ENCODE measurements at regions not wholly inside any gene's neighbourhood (a gene's known extent, or its start where the extent isn't known, plus 50 kb on each side); places are given as distances from the start of the nearest gene placed in this dataset.
"Not testable (repeated sequence)": the region's sequence is repeated elsewhere in the genome, so short reads cannot be mapped to it uniquely, and the experiment has no call there.

DNA sequence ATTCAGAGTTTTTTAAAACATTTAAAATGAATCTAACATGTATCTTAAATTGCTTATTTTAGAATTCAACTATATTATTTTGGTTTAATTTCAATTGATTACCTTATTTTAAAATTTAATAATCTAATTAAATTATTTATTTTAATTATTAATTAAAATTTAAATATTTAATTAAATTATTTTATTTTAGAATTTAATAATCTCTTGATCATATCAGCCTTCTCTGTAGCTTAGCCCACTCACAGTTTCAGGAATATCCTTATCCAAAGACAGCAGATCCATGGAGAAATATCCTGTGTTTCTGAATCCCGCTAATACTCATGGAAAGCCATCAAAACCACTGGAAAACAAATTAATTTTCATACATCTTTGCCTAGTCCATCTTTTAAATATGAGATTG, 1669.2 kb downstream of the PCDH9 start:
- POLR2A ChIA-PET, result no interaction called here
- CTCF ChIA-PET, result no interaction called here

DNA sequence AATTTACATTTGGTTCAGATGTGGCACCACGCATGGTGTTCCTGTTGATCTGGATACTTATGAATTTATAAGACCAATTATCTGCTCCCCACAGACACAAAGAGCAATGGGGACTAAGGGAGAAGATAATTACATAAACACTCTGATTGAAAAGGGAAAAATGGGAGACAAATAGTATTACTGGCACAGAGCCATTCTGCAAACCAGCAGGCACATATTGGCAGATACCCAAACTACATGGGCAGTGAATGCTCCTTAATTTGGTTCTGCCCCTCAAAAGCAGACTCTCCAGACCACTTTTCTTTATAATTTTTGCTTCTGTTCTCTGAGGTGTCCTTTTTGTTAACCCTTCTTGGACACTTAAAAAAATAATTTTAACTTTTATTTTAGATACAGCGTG, 1674.2 kb downstream of the PCDH9 start:
- POLR2A ChIA-PET, result no interaction called here
- CTCF ChIA-PET, result no interaction called here

DNA sequence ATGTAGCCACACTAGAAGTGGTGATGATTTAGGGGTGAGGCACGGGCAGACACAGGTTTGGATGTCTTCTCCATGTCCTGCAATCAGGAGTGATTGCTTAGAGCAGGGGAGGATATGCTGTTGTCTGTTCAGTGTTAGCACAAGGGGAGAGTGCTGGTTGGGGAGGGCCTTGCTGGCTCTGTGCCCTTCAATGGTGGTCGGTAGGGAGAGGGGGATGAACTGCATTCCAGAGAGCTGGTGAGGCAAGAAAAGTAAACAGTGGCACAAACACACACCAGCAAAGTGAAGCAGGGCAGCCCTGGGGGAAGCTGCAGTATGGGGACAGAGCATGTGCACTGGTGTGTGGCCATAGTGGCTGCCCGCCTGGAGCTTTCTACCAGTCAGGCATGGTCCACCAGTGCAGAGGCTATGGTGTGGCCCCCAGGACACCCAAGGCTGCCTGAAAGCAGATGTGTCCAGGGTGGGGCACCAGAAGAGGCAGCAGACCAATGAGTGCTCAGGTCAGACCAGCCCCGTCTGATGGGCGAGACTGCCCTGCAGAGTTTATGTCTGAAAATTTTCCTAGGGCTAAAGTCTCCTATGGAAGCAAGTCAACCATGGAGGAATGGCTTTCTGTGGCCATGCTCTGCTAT, 1676.9 kb downstream of the PCDH9 start:
- CTCF ChIA-PET, result no interaction called here
- POLR2A ChIA-PET, result no interaction called here

DNA sequence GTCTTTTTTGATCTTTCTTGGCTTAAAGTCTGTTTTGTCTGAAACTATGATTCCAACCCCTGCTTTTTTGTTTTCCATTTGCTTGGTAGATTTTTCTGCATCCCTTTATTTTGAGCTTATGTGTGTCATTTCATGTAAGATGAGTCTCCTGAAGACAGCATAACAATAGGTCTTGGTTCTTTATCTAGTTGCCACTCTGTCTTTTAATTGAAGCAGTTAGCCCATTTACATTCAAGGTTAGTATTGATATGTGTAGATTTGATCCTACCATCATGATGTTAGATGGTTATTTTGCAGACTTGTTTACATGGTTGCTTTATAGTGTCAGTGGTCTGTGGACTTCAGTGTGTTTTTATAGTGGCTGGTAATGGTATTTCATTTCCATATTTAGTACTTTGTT, 1678.9 kb downstream of the PCDH9 start:
- ChIA-PET CTCF (no interaction called here), POLR2A (no interaction called here)

DNA sequence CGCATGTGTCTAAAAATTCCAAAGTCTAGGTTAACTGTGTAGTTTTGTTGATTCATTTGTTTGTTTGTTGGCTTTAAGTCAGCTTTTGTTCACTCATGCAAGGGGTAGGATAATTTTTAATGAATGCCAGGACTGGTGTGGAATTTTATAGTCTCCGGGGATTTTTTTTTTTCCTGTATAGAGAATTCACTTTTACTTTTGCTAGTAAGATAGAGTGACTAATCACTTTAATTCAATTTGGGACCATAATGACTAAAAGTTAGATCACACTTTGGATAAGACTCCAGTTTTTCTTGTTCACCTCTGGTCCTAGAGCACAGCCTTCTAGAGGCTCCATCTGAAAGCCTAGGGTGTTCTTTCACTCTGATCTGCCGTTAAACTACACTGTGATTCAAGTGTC, 1690.0 kb downstream of the PCDH9 start:
- POLR2A ChIA-PET, result no interaction called here
- CTCF ChIA-PET, result no interaction called here

DNA sequence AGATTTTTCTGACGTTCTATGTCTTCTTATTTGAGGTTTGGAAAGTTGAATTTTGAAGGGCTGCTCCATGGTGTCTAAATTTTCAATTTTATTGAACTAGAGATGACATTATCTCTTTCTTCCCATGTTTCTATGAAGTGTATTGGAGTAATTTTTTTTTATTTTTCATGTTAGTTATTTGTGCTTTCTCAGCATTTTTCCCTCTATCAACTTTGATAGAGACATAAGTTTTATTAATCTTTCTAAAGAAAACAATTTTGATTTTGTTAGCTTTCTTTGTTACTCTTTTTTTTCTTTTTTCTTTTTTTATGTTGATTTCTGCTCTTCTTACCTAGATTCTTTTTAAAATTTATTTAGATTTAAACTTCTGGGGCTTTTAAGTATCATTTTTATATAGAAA, 1694.8 kb downstream of the PCDH9 start:
- ChIA-PET POLR2A (no interaction called here), CTCF (no interaction called here)

DNA sequence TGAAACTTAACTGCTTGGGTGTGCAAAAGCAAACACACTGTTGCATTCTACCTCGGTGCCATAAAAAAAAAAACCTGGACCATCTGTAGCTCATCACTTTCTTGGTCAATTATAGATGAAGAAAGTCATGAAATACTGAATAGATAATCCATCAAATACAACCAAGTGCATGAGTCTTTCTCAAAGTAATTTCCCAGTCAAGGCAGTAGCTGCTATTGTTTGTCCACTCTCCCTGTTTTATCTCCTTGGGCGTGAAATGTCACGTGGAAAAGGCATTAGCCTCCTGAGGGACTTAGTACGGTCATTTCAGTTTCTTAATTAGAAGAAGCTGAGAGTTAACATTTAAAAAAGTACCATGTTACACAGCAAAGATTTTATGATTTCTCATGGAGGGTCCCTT, 1697.9 kb downstream of the PCDH9 start:
- CTCF ChIA-PET, result no interaction called here
- POLR2A ChIA-PET, result no interaction called here

DNA sequence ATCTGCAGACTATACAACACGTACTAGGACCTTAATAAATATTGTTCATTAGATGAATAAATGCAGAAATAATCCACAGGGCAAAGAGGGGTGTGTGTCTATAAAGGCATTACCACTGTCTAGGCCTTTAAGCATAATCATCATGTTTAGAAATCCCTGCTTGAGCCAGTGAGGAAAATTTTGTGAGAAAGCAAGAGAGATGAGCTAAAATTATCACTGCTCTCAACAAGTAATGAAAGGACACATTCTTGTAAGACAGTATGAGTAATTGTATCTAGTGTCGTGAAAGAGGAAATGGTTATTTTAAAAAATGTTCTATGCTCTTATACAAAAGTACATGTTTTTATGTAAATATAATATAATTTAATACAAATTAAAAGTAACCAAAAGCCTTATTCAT, 1699.4 kb downstream of the PCDH9 start:
- POLR2A ChIA-PET, result no interaction called here

DNA sequence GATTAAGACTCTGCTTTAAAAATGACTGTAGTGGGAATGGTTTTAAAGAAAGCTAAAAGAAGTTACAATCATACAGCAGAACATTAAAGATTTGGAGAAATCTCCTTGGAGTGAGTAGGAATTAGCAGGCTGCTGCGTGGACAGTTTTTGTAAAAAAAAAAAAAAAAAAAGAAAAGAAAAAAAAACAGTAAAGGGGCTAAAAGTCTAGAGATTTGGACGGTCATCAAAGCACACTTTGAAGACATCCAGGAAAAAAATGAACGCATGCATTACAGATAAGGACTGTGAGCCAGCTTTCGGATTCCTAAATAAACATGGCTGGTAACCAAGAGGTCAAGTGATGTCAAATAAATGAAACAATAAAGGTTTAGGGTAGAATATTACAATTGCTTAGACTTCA, 1700.6 kb downstream of the PCDH9 start:
- CTCF ChIA-PET, result no interaction called here
- POLR2A ChIA-PET, result no interaction called here

More for the DNA sequence above, 1699.4 kb downstream of the PCDH9 start:
- CTCF ChIA-PET, result no interaction called here

DNA sequence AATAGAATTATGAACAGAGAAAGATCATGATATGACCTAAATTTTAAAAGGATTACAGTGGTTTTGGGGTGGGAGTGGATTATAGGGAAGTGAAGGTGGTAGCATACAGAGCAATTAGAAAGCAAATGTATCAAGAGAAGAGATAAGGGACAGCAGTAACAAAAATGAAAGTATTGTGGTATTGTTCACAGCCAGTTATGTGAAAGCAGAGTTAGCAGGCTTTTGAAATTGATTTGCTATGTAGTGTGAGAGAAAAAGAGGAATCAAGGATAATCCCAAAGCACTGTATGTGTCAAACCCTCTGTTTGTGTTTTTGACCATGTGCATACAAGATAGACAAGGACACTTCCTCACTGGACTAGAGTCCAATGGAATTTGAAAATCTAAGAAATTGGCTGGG, 1721.4 kb downstream of the PCDH9 start:
- POLR2A ChIA-PET, result no interaction called here

DNA sequence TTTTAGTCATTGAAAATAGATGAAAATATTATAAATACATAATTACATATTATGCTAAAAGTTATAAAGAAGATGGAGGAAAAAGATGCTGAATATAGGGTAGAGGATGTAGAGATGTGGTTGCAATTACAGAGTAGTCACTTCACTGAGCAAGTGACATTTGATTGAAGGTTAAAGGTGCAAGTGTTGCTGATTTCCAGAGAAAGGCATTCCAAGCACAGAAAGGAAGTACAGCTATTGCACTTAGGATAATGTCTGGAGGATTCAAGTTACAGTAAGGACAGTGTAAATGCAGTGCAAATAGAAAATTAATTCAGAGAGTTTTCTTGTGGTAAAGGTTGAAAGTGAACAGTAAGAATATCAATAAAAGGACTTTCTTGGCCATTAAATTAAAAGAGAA, 1721.8 kb downstream of the PCDH9 start:
- CTCF ChIA-PET, result no interaction called here
- POLR2A ChIA-PET, result no interaction called here

More for the DNA sequence above, 1721.4 kb downstream of the PCDH9 start:
- CTCF ChIA-PET, result no interaction called here

DNA sequence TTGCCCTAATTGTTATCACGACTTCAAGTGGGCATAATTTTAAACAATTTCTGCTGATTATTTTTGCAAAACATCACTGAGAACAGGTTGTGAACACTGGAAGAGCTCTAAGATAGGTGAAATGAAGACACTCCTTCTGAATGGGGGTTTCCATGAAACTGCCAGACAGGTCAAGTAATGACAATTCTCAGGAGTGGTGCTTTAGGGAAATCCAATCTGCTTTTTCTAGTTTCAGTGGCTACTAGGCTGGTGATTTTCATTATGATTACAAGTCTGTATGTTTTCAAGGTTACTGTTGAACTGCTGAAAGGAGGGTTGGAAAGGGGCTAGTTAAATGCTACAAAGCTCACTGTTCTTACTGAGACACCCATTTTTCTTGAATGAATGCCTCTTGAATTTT, 1724.2 kb downstream of the PCDH9 start:
- ChIA-PET CTCF (no interaction called here), POLR2A (no interaction called here)

DNA sequence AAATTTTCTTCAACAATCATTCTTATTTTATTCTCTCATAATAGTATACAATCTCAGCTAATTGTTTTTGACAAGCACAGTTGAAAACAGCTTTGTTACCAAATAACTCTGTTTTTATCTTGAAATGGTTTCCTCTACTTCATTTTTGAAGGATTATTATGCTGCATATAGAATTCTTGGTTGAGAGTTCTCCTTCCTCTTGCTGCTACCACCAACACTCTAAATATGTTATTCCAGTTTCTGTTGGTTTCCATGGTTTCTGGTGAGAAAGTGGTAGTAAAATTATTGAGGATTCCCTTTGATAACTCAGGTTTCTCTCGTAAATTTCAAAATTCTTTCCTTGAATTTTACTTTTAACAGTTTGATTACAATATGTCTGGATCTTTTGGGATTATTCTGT, 1725.9 kb downstream of the PCDH9 start:
- ChIA-PET POLR2A (no interaction called here), CTCF (no interaction called here)

DNA sequence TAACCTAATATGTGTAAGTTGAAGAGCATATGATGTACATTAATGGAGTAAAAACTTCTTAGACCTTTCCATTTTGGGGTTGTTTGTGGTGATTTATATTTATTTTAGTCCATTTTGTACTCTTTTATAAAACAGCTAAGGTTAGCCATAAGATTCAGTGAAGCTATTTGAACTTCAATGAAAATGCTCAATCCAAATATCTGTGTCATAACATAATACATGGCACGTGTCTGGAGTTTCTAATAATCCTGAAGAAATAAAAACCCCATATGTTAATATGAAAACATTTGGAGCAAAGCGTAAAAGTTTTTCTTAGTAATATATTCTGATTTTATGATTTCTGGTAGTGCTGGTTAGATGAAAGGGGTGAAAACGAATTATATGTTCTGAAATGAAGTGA, 1729.7 kb downstream of the PCDH9 start:
- ChIA-PET POLR2A (no interaction called here), CTCF (no interaction called here)

DNA sequence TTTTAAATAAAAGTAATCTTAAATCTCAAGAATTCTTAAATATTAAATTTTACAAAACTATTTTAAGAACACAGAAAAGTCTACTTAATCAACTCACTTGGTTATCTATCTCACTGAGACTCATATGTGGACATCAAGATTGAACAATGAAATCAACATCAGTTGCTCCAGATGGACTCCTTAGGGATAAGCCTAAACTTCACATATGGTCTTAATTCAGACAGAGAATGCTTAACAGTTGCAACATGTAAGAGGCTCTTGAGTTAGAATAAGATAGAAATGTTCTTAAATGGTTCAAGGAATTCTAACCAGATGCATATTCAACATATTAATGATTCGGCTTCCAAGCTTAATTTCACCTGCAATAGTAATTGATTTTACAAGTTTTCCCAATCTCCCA, 1730.9 kb downstream of the PCDH9 start:
- ChIA-PET CTCF (no interaction called here), POLR2A (no interaction called here)

DNA sequence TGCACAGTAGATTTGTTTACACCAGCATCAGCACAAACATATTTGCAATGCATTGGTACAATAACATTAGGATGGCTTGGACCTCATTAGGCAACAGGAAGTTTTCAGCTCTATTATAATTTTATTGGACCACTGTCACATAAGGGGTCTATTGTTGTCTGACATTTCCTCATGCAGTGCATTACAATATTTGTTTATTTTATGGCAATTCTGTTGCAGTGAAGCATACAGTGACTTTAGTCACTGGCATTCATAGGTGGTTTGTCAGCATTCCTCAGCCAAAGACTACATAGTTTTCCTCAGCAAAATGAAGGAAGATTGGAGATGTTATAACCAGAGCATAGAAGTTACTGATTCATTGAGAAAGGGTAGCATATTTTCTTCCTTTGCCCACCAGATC, 1732.9 kb downstream of the PCDH9 start:
- ChIA-PET POLR2A (no interaction called here), CTCF (no interaction called here)

DNA sequence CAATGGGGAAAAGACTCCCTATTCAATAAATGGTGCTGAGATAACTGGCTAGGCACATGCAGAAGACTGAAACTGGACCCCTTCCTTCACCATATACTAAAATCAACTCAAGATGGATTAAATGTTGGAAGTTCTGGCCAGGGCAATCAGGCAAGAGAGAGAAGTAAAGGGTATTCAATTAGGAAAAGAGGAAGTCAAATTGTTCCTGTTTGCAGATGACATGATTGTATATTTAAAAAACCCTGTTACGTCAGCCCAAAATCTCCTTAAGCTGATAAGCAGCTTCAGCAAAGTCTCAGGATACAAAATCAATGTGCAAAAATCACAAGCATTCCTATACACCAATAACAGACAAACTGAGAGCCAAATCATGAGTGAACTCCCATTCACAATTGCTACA, 1739.4 kb downstream of the PCDH9 start:
- CTCF ChIA-PET, POLR2A ChIA-PET: not testable (repeated sequence)

DNA sequence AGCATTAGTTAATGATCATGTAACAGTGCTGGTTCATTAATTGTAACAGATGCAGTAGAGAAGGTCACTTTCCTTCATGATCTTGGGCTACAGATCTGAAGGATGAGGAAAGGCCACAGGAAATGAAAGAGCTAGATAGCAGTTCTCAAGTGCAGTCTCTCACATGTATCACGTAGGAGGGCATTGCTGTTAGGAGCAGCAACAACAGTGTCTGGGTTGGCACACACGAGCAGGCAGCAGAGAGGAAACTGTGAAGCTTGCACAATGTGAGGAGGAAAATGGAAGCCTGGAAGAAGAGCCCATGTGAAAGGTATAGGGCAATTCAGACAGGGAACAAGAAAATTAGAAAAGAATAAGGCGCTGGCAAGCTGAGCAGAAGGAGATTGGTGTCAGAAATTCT, 1741.5 kb downstream of the PCDH9 start:
- ChIA-PET CTCF (no interaction called here), POLR2A (no interaction called here)

DNA sequence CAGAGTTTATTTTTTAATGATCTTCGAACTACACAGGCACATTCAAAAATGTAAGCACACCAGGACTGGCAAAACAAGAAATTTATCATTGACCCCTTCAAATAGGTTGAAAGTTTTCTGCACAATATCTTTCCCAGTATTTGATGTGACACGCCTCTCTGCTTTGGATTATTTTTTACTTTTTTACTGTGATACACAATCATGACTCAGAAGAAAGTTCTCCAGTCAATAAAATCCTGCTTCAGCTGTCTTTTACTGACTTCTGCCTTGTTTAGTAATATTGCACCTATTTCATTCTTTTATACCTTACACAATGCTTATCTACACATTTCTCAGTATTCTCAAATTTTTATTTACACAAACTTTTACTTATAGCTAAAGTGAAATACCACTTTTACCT, 1750.4 kb downstream of the PCDH9 start:
- ChIA-PET POLR2A (no interaction called here), CTCF (no interaction called here)

DNA sequence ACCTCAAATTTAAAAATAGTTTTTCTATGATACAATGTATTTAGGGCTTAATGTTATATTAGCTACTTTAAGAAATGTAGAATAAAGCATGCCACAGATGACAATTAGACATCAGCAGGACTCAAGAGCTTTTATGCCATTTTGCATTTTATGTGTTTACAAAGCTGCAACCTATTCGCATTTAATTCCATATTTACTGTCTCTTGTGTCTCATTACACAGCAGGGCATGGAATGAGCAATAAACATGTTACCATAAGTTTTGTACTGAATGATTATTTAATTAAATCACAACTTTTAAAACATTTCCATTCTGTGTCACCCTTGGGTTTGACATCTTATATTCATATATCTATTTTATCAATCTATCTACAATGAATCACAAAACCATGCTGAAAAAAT, 1756.9 kb downstream of the PCDH9 start:
- CTCF ChIA-PET, result no interaction called here
- POLR2A ChIA-PET, result no interaction called here

DNA sequence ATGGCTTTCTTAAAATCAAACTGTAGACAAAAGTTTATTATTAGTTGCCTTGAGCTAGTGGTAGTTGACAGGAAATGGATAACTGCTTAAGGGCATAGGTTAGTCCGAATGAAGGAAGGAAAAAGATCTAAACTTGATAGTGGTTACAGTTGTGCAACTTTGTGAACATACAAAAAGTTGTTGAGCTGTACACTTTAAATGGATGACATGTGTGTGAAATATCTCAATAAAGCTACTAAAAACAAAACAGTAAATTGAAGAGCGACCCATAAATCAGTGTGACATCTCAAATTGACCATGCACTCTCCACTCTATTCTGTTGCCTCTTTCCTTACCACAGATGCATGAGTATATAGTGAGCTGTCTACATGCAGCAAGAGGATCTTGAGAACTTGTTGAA, 1757.8 kb downstream of the PCDH9 start:
- ChIA-PET POLR2A (no interaction called here), CTCF (no interaction called here)

DNA sequence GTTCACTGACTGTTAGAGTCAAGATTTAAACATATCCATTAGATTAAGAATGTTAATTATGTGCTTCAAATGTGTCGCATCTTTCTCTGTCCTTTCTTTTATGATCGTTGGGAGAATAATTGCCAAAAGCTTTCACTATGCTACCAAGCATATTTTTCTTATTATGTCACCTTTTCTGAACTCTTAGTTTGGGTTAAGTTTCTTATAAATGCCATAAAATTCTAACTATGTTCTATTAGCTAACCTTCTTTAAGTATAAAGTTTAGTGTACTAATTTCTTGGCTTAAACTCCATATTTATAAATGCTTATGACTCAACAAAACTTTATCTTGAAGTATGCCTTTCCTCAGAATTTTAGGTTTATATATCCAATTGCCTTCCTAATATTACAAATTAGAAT, 1759.4 kb downstream of the PCDH9 start:
- ChIA-PET POLR2A (no interaction called here), CTCF (no interaction called here)

DNA sequence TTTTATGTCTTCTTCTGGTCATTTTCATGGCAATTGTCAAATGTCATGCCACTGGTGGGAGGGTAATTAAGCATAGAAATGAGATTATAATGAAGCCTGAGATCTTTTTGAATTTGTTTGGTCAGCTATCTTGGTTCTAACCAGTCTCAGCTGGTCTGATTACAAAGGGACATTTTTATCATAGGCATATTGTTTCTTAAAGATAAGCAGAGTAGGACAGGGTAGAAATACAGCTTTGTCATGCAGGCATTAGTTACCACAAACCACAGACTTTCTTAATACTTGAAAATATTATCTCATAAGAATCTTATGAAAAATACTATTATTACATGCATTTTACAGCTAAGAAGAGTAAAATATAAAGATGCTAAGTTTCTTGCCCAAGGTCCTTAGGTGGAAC, 1761.5 kb downstream of the PCDH9 start:
- POLR2A ChIA-PET, result no interaction called here
- CTCF ChIA-PET, result no interaction called here

Measured in activated CD8-positive, alpha-beta memory T cell treated with anti-CD3 and anti-CD28 coated beads for 36 hours (primary cell).